Heart right ventricle (tissue), 16 donors: ENCODE measurements at regions not wholly inside any gene's neighbourhood (a gene's known extent, or its start where the extent isn't known, plus 50 kb on each side); places are given as distances from the start of the nearest gene placed in this dataset.
A peak's percentile ranks its signal among the peaks of the same experiment; 100 is the strongest.

ENCODE experiments used
- ATAC-seq, 8 donors: fragments of 200-7000 bp; cut with Tn5 transposase; one replicate each; pipeline ENCODE4 v1.9.1; 2020; ENCODE audit warnings: mild to moderate bottlenecking in 8 of 8, moderate library complexity in 8 of 8, moderate number of reproducible peaks in 1 of 8
- DNase-seq, 2 donors: peaks; one replicate each; pipeline ENCODE4 v3.0.0-alpha.2; 2020
- H3K27ac ChIP-seq, 10 donors: fragments of 200-600 bp; sonication (generic) in 2 of 10; one replicate each; pipeline versions ENCODE4 v1.5.0 to v1.8.0; 2020 to 2022; ENCODE audit warnings: mild to moderate bottlenecking in 3 of 10
- H3K27me3 ChIP-seq, 7 donors: fragments of 200-600 bp; one replicate each; pipeline ENCODE4 v1.8.0; 2021 to 2022; ENCODE audit warnings: mild to moderate bottlenecking in 2 of 7
- H3K36me3 ChIP-seq, 9 donors: fragments of 200-600 bp; sonication (generic) in 1 of 9; one replicate each; pipeline versions ENCODE4 v1.5.0 to v1.8.0; 2020 to 2022; ENCODE audit warnings: mild to moderate bottlenecking in 2 of 9
- H3K4me1 ChIP-seq, 9 donors: fragments of 200-600 bp; sonication (generic) in 1 of 9; one replicate each; pipeline versions ENCODE4 v1.5.0 to v1.8.0; 2020 to 2022; ENCODE audit warnings: mild to moderate bottlenecking in 4 of 9
- H3K4me3 ChIP-seq, 10 donors: fragments of 200-600 bp; sonication (generic) in 2 of 10; one replicate each; pipeline versions ENCODE4 v1.5.0 to v1.8.0; 2020 to 2022; ENCODE audit warnings: mild to moderate bottlenecking in 7 of 10, moderate library complexity in 2 of 10
- H3K9me3 ChIP-seq, 11 donors: fragments of 200-600 bp in 10 of 11; sonication (generic) in 2 of 11; one replicate each; pipeline versions ENCODE4 v1.5.0 to v1.8.0; 2013 to 2022; ENCODE audit warnings: mild to moderate bottlenecking in 2 of 11, control low read depth in 1 of 11, moderate library complexity in 1 of 11
- WGBS, 2 donors: extraction: QIAGEN DNeasy Blood & Tissue Kit; methylation state at CpG; one replicate each; pipeline ENCODE4 v1.1.7; 2013; ENCODE audit warnings: inconsistent platforms in 1 of 2; 5-methylcytosine and 5-hydroxymethylcytosine counted together
- intact Hi-C, 10 donors: fragments of 100-400 bp; cut with DNase I; formaldehyde crosslinking; loops; one replicate each; pipeline versions ENCODE4 v1.11.1 to v1.14.2; 2022
- TF ChIP-seq, protein P1 (sequence below), 9 donors: fragments of 200-600 bp; sonication (generic) in 2 of 9; IDR thresholded peaks; one replicate each; pipeline versions ENCODE4 v1.5.0 to v1.8.0; 2021 to 2022; ENCODE audit warnings: antibody characterized with exemption in 9 of 9, mild to moderate bottlenecking in 5 of 9, moderate library complexity in 1 of 9
- donor health status: Arrhythmogenic right ventricular cardiomyopathy.
- donor health status: ischemic (EF 13 %, LVEDD 7.1; RV severe dilation, severe dysfunction).
- donor health status: healthy with polysubstance abuse.
- donor health status: DM: no; HTN: yes; CAD: no.
- donor health status: DM: no; HTN: no; CAD: no.
- donor health status: ischemic (EF 25% LVEDD 6.9; RV normal size, moderate dysfunction).
- donor health status: ischemic (EF 25% LVEDD 5.7; RV mildly dilated, moderate dysfunction).
- donor health status: healthy.
- donor health status: DM: yes; HTN: yes; CAD: no.
- donor health status: Ischemic cardiomyopathy.
- donor health status: ischemic (EF 35%, LVEDD 5.7; RV mildly dilated, moderate dysfunction).
- donor health status: nonischemic (EF 11% LVEDD 7.7; RV severe dilation, severe dysfunction).
- donor health status: DM: yes; HTN: yes; CAD: no.
- donor health status: PGD.
- donor health status: ischemic (EF 29% LVEDD 5.4; RV normal size, mild dysfunction).
- donor health status: nonischemic (EF 23%, LVEDD 6.1; RV moderate dilation, normal function).

GRCh38 chr3:72483554-72484104 is 364.6 kb downstream of the SHQ1 start:
- Histone ChIP-seq H3K4me1 (peaks cover 3 to 47% (median 20%) of the 10 kb centered on the region in 9 donors), H3K36me3 (no peaks in the 10 kb centered on the region), H3K27me3 (no peaks in the 10 kb centered on the region), H3K4me3 (peak overlapping the region in 4 of 10 donors; percentile 26 to 44 (median 38)), H3K9me3 (peaks cover 0 to 7% (median 0%) of the 10 kb centered on the region in 11 donors), H3K27ac (peak overlapping the region in 5 of 10 donors; percentile 13 to 84 (median 66))
- 94 to 96% methylated on average over 3 of the region's 3 CpGs for WGBS, 2 donors
- no peak for DNase-seq
- TF ChIP-seq, protein P1, sequence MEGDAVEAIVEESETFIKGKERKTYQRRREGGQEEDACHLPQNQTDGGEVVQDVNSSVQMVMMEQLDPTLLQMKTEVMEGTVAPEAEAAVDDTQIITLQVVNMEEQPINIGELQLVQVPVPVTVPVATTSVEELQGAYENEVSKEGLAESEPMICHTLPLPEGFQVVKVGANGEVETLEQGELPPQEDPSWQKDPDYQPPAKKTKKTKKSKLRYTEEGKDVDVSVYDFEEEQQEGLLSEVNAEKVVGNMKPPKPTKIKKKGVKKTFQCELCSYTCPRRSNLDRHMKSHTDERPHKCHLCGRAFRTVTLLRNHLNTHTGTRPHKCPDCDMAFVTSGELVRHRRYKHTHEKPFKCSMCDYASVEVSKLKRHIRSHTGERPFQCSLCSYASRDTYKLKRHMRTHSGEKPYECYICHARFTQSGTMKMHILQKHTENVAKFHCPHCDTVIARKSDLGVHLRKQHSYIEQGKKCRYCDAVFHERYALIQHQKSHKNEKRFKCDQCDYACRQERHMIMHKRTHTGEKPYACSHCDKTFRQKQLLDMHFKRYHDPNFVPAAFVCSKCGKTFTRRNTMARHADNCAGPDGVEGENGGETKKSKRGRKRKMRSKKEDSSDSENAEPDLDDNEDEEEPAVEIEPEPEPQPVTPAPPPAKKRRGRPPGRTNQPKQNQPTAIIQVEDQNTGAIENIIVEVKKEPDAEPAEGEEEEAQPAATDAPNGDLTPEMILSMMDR (IDR thresholded peaks at IDR 0.05): no peak
- no peak for ATAC-seq
- intact Hi-C loops: loop anchor here in 1 of 10 donors (5.0 kb wide), 1 partner anchor 36 kb away; the partner anchor contains the start of gene RYBP

GRCh38 chr3:72482589-72483321 is 365.5 kb downstream of the SHQ1 start:
- peak overlapping the region in 8 of 10 donors; percentile 16 to 44 (median 37) for H3K4me3 ChIP-seq
- H3K27ac ChIP-seq: peak overlapping the region in 8 of 10 donors; percentile 13 to 86 (median 72)
- H3K9me3 ChIP-seq: peaks cover 0 to 7% (median 0%) of the 10 kb centered on the region in 11 donors
- no peaks in the 10 kb centered on the region for H3K27me3 ChIP-seq
- 10 to 13% methylated on average over 12 of the region's 12 CpGs for WGBS, 2 donors
- H3K4me1 ChIP-seq: peaks cover 3 to 45% (median 20%) of the 10 kb centered on the region in 9 donors
- intact Hi-C loops: loop anchor here in 1 of 10 donors (5.0 kb wide), 1 partner anchor 35 kb away; the partner anchor contains the start of gene RYBP
- TF ChIP-seq, protein P1 (IDR thresholded peaks at IDR 0.05): no peak
- ATAC-seq: peak; percentile 74 to 93 (median 90)
- H3K36me3 ChIP-seq: no peaks in the 10 kb centered on the region
- DNase-seq: peak; percentile 57 to 82

- Histone ChIP-seq H3K4me1 (peaks cover 3 to 35% (median 15%) of the 10 kb centered on the region in 9 donors), H3K36me3 (no peaks in the 10 kb centered on the region), H3K27me3 (no peaks in the 10 kb centered on the region), H3K9me3 (peaks cover 0 to 7% (median 0%) of the 10 kb centered on the region in 11 donors), H3K4me3 (no peak overlapping the region), H3K27ac (no peak overlapping the region)
- ATAC-seq (no peak), DNase-seq (no peak)
- WGBS, 2 donors: 97 to 98% methylated on average over 4 of the region's 4 CpGs
- intact Hi-C loops: loop anchor here in 1 of 10 donors (5.0 kb wide), 1 partner anchor 34 kb away; the partner anchor contains the start of gene RYBP
- TF ChIP-seq, protein P1 (IDR thresholded peaks at IDR 0.05): no peak
Measured at GRCh38 chr3:72481542-72481941, 366.7 kb downstream of the SHQ1 start.

DNA sequence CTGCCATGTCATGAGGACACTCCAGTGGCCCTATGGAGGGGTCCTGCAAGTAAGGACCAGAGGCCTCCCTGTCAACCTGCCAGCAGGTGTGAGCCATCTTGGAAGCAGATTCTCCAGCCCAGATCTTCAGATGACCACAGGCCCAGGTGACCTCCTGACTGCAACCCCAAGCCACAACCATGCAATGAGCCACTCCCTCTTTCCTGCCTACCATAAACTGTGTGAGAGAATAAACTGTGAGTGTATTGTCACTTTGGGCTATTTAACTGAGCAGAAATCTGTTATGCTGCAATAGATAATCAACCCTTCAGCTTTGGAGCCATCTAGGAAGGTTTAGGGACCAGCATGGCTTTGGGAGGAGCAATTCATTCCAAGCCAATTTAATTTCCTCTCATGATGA is 367.9 kb downstream of the SHQ1 start:
- intact Hi-C loops: loop anchor here in 1 of 10 donors (5.0 kb wide), 1 partner anchor 33 kb away; the partner anchor contains the start of gene RYBP
- DNase-seq (no peak), ATAC-seq (no peak)
- Histone ChIP-seq H3K4me3 (no peak overlapping the region), H3K9me3 (peaks cover 0 to 4% (median 0%) of the 10 kb centered on the region in 11 donors), H3K27ac (no peak overlapping the region), H3K27me3 (no peaks in the 10 kb centered on the region), H3K4me1 (peaks cover 3 to 25% (median 14%) of the 10 kb centered on the region in 9 donors), H3K36me3 (no peaks in the 10 kb centered on the region)
- TF ChIP-seq, protein P1 (IDR thresholded peaks at IDR 0.05): no peak
